ENCODE measurements at regions not wholly inside any gene's neighbourhood (a gene's known extent, or its start where the extent isn't known, plus 50 kb on each side); places are given as distances from the start of the nearest gene placed in this dataset.

DNA sequence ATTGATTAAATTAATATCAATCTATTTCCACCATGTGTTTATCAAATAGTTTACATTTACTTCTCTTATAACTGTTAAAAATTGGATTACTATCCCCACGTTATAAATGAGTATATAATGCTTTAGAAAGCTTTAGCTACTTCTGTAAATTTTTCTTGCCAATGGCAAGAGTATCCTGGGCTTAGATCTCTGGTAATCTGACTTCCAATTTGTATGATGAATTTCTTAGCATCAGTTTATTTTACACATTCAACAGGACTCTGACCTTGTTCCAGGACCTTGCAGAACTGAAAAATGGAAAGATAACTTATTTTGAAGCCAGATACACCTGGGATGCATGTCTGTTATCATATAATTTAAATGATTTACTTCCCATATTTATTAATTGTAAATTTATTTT is 2759.4 kb downstream of the PCDH9 start (continued):
- TF ChIP-seq JUND (IDR thresholded peaks at IDR 0.05; ENCODE audit: low read depth, low read length) (no peak), POLR2A (IDR thresholded peaks at IDR 0.05; ENCODE audit: low read depth, low read length) (no peak), PML (IDR thresholded peaks at IDR 0.05; ENCODE audit: low read length) (no peak), RUNX3 (IDR thresholded peaks at IDR 0.05; ENCODE audit: low read length) (no peak)
- TF ChIP-seq, protein P1, sequence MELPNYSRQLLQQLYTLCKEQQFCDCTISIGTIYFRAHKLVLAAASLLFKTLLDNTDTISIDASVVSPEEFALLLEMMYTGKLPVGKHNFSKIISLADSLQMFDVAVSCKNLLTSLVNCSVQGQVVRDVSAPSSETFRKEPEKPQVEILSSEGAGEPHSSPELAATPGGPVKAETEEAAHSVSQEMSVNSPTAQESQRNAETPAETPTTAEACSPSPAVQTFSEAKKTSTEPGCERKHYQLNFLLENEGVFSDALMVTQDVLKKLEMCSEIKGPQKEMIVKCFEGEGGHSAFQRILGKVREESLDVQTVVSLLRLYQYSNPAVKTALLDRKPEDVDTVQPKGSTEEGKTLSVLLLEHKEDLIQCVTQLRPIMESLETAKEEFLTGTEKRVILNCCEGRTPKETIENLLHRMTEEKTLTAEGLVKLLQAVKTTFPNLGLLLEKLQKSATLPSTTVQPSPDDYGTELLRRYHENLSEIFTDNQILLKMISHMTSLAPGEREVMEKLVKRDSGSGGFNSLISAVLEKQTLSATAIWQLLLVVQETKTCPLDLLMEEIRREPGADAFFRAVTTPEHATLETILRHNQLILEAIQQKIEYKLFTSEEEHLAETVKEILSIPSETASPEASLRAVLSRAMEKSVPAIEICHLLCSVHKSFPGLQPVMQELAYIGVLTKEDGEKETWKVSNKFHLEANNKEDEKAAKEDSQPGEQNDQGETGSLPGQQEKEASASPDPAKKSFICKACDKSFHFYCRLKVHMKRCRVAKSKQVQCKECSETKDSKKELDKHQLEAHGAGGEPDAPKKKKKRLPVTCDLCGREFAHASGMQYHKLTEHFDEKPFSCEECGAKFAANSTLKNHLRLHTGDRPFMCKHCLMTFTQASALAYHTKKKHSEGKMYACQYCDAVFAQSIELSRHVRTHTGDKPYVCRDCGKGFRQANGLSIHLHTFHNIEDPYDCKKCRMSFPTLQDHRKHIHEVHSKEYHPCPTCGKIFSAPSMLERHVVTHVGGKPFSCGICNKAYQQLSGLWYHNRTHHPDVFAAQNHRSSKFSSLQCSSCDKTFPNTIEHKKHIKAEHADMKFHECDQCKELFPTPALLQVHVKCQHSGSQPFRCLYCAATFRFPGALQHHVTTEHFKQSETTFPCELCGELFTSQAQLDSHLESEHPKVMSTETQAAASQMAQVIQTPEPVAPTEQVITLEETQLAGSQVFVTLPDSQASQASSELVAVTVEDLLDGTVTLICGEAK (IDR thresholded peaks at IDR 0.05; ENCODE audit: borderline replicate concordance), result no peak

DNA sequence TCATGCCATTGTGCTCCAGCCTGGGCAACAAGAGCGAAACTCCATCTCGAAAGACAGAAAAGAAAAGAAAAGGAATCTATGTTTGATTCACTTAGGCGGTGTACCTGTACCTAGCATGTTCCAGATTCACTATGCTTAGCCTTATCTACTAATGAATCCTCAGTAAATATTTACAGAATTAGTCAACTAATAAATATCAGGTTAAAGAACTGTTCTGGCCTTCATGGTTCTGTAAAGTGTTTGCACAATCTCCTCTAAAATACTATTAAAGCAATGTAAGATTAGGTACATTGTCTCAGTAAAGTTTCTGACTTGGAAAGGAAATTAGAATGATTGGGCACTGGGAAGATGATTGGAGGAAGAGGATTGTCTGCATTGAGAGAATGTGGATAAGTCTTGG is 2770.4 kb downstream of the PCDH9 start:
- CTCF ChIA-PET, result no interaction called here
- ATAC-seq (no peak), DNase-seq (ENCODE audit: low read depth, low spot score) (no peak), FAIRE-seq (no peak)
- no peaks in the 10 kb centered on the region for H3K79me2 ChIP-seq (ENCODE audit: control insufficient read depth, insufficient read depth, low read length)
- RAD21 ChIA-PET (ENCODE audit: unreplicated experiment), result no interaction called here
- H2AFZ ChIP-seq (ENCODE audit: control insufficient read depth, low read depth, low read length), result no peak overlapping the region
- H3K27me3 ChIP-seq (replicated peaks in 1 of 2; ENCODE audit: control insufficient read depth in 2 of 2, insufficient read depth in 2 of 2, low read length in 1 of 2), result no peaks in the 10 kb centered on the region
- no peak overlapping the region for H3K4me2 ChIP-seq (ENCODE audit: control insufficient read depth, insufficient read depth)
- no peaks in the 10 kb centered on the region for H4K20me1 ChIP-seq (ENCODE audit: control insufficient read depth, insufficient read depth)
- WGBS (ENCODE audit: insufficient coverage, insufficient replicate concordance, low lambda C conversion rate, missing lambda C conversion rate), result 7% methylated on average over 3 of the region's 3 CpGs
- no peak overlapping the region for H3K9ac ChIP-seq (ENCODE audit: control insufficient read depth, insufficient read depth, low read length)
- in situ Hi-C loops (cut with MboI) (no loop called here), intact Hi-C loops (cut with micrococcal nuclease; ENCODE audit: unreplicated experiment) (no loop called here)
- BruUV-seq (replicated peaks), result no TSS peak
- POLR2A ChIA-PET, result no interaction called here
- no peak overlapping the region for H3K27ac ChIP-seq (ENCODE audit: control insufficient read depth, insufficient read depth)
- H3K36me3 ChIP-seq (ENCODE audit: control insufficient read depth in 2 of 2, insufficient read depth in 2 of 2, low read length in 1 of 2), result no peaks in the 10 kb centered on the region
- no peak overlapping the region for H3K4me3 ChIP-seq
- SMC1A ChIA-PET (ENCODE audit: uncharacterized antibody, unreplicated experiment), result no interaction called here
- H3K4me1 ChIP-seq (ENCODE audit: control insufficient read depth, insufficient read depth, low read length), result no peaks in the 10 kb centered on the region
- no peaks in the 10 kb centered on the region for H3K9me3 ChIP-seq (replicated peaks; ENCODE audit: control insufficient read depth, insufficient read depth, low read length)
- TF ChIP-seq RFX5 (IDR thresholded peaks at IDR 0.05; ENCODE audit: low read depth, low read length) (no peak), TCF3 (IDR thresholded peaks at IDR 0.05; ENCODE audit: borderline replicate concordance, insufficient read depth, low read depth, low read length) (no peak), NFXL1 (IDR thresholded peaks at IDR 0.05; ENCODE audit: borderline replicate concordance) (no peak), NFYB (IDR thresholded peaks at IDR 0.05; ENCODE audit: insufficient read depth, low read depth, low read length) (no peak), CHD2 (IDR thresholded peaks at IDR 0.05; ENCODE audit: borderline replicate concordance, low read depth, low read length) (no peak), POLR2AphosphoS5 (IDR thresholded peaks at IDR 0.05; ENCODE audit: low read length) (no peak), MEF2A (IDR thresholded peaks at IDR 0.05; ENCODE audit: insufficient read depth, low read depth, low read length) (no peak), USF1 (IDR thresholded peaks at IDR 0.05; ENCODE audit: borderline replicate concordance, extremely low read length, insufficient read depth, low read depth, low read length) (no peak), CBX5 (IDR thresholded peaks at IDR 0.05; ENCODE audit: low read depth) (no peak), ZNF622 (IDR thresholded peaks at IDR 0.05) (no peak), TAF1 (IDR thresholded peaks at IDR 0.05; ENCODE audit: borderline replicate concordance, low read depth, low read length) (no peak)
- TF ChIP-seq, protein P2, sequence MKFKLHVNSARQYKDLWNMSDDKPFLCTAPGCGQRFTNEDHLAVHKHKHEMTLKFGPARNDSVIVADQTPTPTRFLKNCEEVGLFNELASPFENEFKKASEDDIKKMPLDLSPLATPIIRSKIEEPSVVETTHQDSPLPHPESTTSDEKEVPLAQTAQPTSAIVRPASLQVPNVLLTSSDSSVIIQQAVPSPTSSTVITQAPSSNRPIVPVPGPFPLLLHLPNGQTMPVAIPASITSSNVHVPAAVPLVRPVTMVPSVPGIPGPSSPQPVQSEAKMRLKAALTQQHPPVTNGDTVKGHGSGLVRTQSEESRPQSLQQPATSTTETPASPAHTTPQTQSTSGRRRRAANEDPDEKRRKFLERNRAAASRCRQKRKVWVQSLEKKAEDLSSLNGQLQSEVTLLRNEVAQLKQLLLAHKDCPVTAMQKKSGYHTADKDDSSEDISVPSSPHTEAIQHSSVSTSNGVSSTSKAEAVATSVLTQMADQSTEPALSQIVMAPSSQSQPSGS (IDR thresholded peaks at IDR 0.05; ENCODE audit: low read length), result no peak
- TF ChIP-seq, protein P3, sequence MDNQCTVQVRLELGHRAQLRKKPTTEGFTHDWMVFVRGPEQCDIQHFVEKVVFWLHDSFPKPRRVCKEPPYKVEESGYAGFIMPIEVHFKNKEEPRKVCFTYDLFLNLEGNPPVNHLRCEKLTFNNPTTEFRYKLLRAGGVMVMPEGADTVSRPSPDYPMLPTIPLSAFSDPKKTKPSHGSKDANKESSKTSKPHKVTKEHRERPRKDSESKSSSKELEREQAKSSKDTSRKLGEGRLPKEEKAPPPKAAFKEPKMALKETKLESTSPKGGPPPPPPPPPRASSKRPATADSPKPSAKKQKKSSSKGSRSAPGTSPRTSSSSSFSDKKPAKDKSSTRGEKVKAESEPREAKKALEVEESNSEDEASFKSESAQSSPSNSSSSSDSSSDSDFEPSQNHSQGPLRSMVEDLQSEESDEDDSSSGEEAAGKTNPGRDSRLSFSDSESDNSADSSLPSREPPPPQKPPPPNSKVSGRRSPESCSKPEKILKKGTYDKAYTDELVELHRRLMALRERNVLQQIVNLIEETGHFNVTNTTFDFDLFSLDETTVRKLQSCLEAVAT (IDR thresholded peaks at IDR 0.05), result no peak
